A204.1 (cell line): ENCODE measurements at regions not wholly inside any gene's neighbourhood (a gene's known extent, or its start where the extent isn't known, plus 50 kb on each side); places are given as distances from the start of the nearest gene placed in this dataset.

ENCODE experiments used
- FAIRE-seq: peaks from 2 replicates; lab custom pipeline; 2012; peaks lifted over from hg19 to GRCh38; lab: Jason Lieb, UNC

DNA sequence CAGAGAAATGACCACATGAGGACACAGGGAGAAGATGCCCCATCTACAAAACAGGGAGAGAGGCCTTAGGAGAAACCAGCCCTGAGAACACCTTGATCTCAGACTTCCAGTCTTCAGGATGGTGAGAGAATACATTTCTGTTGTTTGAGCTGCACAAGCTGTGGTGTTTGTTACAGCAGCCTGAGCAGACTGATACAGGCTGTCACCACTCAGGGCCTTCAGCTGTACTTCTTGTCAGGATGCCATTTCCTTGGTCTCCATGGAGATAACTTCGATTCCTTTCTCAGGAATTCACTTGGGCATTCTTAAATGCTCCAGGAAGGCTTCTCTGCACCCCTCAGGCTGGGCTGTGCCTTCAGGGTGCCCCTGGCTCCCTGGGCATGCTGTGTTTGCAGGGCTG, 85.7 kb upstream of the IGFBP3 start:
- FAIRE-seq, result no peak

- no peak for FAIRE-seq
Observed at GRCh38 chr7:46006212-46006611, 85.1 kb upstream of the IGFBP3 start.

- FAIRE-seq, result no peak
Observed at GRCh38 chr7:46004965-46005364, 83.9 kb upstream of the IGFBP3 start.

- FAIRE-seq, result no peak
Observed at GRCh38 chr7:46003896-46004875, 83.1 kb upstream of the IGFBP3 start.

DNA sequence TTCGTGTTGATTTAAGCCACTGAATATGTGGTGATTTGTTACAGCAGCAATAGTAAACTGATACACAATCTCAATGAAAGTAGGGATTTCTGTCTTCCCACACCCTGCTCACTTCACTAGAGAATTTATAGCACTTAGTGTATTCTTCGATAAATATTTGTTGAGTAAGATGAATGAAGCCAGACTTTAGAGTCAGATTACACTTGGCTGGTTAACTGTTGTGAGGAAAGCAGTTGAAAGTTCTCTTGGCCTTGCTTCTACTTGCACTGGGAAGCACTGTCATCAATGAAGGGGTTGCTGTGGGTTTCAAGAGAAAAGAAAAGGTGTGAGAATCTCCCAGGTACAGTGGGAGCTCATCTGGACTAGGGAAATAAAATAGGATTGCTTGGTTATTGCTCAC, 82.1 kb upstream of the IGFBP3 start:
- no peak for FAIRE-seq

DNA sequence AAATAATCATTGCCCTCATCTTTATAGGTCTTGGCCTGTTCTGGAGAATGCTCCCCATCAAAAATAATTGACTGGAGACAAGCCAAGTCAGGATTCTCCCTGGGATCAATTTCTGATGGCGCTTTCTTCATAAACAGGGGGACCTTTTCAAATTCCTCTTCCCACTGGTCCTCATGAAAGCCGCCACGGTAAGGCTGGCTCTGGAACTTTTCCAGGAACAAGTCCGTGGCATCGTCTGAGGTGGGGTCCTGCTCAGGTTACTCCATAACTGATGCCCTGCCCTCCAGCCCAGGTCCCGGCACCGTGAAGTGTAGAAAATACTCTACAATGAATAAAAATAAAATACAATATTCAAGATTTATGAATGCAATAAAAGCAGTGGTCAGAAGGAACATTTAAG, 79.4 kb upstream of the IGFBP3 start:
- no peak for FAIRE-seq

DNA sequence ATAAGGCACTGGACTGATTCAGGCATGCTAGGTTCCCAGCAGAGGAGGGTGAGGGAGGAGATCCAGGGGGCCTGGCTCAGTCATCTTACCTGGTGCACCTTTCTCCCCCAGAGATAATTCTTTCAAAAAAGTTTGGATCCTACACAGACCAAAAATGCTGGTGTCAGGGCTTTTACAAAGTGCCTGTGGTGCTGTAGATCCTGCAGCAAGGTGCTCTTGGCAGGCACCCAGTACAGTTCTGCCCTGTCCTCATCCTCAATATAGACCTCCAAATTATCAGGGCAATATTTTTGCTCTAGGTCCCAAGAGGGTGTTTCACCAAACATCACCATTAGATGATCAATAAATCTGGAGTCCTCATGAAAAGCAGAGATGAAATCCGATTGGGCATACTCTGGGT, 78.5 kb upstream of the IGFBP3 start:
- no peak for FAIRE-seq

GRCh38 chr7:45998506-45998905, 77.4 kb upstream of the IGFBP3 start:
- no peak for FAIRE-seq

- FAIRE-seq, result no peak
Observed at GRCh38 chr7:45993621-45994020, 72.5 kb upstream of the IGFBP3 start.

- no peak for FAIRE-seq
Observed at GRCh38 chr7:45992826-45993225, 71.8 kb upstream of the IGFBP3 start.

GRCh38 chr7:45990276-45990675, 69.2 kb upstream of the IGFBP3 start:
- FAIRE-seq, result no peak

DNA sequence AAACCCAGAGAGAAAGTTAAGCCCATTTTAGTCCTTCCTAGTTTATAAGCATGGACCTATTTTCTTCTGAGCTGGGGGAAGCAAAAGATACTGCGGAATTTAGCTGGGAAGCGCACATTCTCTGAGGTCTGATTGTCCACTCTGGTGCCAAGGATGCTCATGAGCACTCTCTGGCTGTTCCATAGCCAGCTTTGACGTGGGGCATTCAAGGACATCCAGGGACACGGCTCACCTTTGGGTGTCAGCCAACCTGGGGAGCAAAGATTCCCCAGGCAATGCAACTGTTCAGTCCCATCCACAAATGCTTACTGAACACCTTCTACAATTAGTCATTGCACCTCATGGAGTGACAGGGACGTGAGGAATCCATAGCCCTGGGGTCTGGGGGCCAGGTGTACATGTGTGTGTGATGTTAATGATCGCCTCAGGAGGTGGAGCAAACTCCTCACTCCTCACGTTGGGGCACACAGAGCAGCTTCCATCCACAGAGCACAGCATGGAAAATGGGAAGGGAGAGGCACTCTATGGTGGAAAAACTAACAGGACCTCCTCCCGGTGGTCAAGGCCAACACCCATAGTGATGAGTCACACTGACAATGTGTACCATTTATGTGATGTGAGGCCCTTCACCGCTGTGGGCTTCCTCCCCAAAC, 67.5 kb upstream of the IGFBP3 start:
- no peak for FAIRE-seq

DNA sequence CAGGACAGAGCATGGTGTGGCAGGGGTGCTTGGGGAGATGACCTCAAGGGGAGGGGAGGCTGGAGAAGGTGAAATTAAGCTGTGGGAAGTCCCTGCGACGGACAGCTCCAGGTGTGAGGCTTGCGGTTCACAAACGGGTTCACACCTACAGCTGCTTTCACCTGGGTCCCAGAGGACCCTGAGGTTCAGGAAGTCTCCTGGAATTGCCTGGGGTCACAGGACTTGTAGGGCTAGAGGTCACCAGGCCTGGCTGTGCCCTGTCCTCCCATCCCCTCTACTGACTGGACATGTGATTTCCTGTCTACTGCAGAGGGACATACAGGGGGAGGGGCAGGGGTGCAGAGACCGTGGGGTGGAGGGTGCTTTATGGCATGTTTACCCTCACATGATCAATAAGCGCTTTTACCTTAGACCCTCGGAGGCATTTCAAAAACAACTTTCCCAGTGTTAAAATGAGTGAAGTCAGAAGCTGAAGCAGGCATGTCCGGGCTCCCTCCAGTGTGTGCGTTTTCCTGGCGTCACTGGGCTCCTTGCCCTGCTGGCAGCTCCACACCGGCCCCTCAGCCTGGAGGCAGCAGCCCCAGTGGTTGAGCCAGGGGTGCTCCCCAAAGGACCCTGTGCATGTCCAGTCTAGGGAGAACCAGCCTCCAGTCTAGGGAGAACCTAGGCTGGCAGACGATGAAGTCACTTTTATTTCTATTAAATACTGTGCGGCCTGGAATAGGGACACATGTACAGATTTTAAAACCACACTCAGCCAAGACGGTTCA, 66.6 kb upstream of the IGFBP3 start:
- FAIRE-seq, result no peak

GRCh38 chr7:45986355-45987298, 65.6 kb upstream of the IGFBP3 start:
- FAIRE-seq, result no peak

GRCh38 chr7:45985902-45986301, 64.8 kb upstream of the IGFBP3 start:
- FAIRE-seq, result no peak

- no peak for FAIRE-seq
Observed at GRCh38 chr7:45984386-45985295, 63.6 kb upstream of the IGFBP3 start.

DNA sequence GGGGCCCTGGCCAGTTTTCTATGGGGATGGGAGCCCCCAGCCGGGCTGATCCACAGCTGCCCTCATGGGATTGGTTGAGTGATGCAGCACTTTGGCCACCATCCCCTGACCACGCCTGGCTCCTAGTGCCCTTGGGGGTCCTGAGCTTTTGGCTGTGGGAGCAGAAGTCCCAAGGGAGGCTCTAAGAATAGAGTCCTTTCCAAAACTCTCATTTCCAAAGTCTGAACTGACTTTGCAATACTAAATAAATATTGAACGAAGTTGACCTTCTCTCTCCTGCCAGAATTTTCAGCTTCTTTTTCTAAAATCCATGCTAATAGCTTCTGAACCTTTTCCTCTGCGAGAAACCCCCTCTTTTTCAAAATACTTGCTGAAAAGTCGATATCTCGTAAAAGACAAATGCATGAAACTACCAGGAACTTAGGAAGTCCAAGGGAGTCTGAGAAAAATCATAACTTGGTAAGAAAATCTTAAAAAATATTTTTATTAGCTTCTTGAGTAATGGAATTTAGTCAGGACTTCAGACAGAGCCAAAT, 62.7 kb upstream of the IGFBP3 start:
- no peak for FAIRE-seq

GRCh38 chr7:45982907-45983719, 62.0 kb upstream of the IGFBP3 start:
- no peak for FAIRE-seq

GRCh38 chr7:45982132-45982531, 61.1 kb upstream of the IGFBP3 start:
- no peak for FAIRE-seq
